Stomach (tissue), 8 donors: ENCODE measurements at regions not wholly inside any gene's neighbourhood (a gene's known extent, or its start where the extent isn't known, plus 50 kb on each side); places are given as distances from the start of the nearest gene placed in this dataset.

Experiments used
- DNase-seq, 2 donors: peaks; one replicate each; pipeline versions ENCODE4 v3.0.0 to v3.0.0-alpha.2; 2013 to 2019
- H3K27ac ChIP-seq, 5 donors: fragments of 200-600 bp in 4 of 5; sonication (generic) in 4 of 5; one replicate each; pipeline ENCODE4 v1.5.1; 2013 to 2019; ENCODE audit warnings: mild to moderate bottlenecking in 1 of 5, moderate library complexity in 1 of 5
- H3K27me3 ChIP-seq, 3 donors: fragments of 200-600 bp; sonication (generic); one replicate each; pipeline ENCODE4 v1.5.1; 2017 to 2019; ENCODE audit warnings: mixed run types in 1 of 3
- H3K36me3 ChIP-seq, 4 donors: fragments of 200-600 bp; sonication (generic); 1 replicate in 3 of 4; 2 replicates in 1 of 4; pipeline ENCODE4 v1.5.1; 2016 to 2019
- H3K4me1 ChIP-seq, 4 donors: fragments of 200-600 bp; sonication (generic); one replicate each; pipeline ENCODE4 v1.5.1; 2016 to 2019
- H3K4me3 ChIP-seq, 4 donors: fragments of 200-600 bp; sonication (generic) in 3 of 4; one replicate each; pipeline ENCODE4 v1.5.1; 2016 to 2019; ENCODE audit warnings: mild to moderate bottlenecking in 1 of 4
- H3K9me3 ChIP-seq, 4 donors: fragments of 200-600 bp; sonication (generic); one replicate each; pipeline ENCODE4 v1.5.1; 2016 to 2019
- EP300 ChIP-seq: sonication (generic); formaldehyde crosslinking; IDR thresholded peaks from one replicate; pipeline ENCODE4 v1.6.1; 2017; ENCODE audit warnings: antibody characterized with exemption
- POLR2A ChIP-seq, 4 donors: fragments of 450-650 bp; IDR thresholded peaks; one replicate each; pipeline ENCODE4 v1.6.1; 2016; ENCODE audit warnings: antibody characterized with exemption in 4 of 4, control low read depth in 2 of 4, mild to moderate bottlenecking in 1 of 4, moderate library complexity in 1 of 4
- POLR2AphosphoS5 ChIP-seq, 3 donors: sonication (generic); formaldehyde crosslinking; IDR thresholded peaks; one replicate each; pipeline ENCODE4 v1.6.1; 2016; ENCODE audit warnings: antibody characterized with exemption in 3 of 3
- WGBS, 5 donors: extraction: QIAGEN DNeasy Blood & Tissue Kit in 3 of 5; methylation state at CpG; one replicate each; pipeline versions ENCODE4 v1.1.5 to v1.1.7; 2013 to 2018; 5-methylcytosine and 5-hydroxymethylcytosine counted together
- intact Hi-C: fragments of 100-400 bp; cut with DNase I; formaldehyde crosslinking; loops from one replicate; pipeline ENCODE4 v1.15.1; 2023; ENCODE audit warnings: low total_unique reads
- TF ChIP-seq, protein P1 (sequence below), 7 experiments: fragments of 450-650 bp in 4 of 7; fragments of 200-600 bp in 3 of 7; sonication (generic) in 3 of 7; IDR thresholded peaks; one replicate each; pipeline ENCODE4 v1.5.1; 2016 to 2019; ENCODE audit warnings: antibody characterized with exemption in 7 of 7, control low read depth in 2 of 7, mild to moderate bottlenecking in 1 of 7
- donor health status: healthy with polysubstance abuse.
- donor health status: Bipolar disorder and iron deficiency.
- donor health status: healthy.

DNA sequence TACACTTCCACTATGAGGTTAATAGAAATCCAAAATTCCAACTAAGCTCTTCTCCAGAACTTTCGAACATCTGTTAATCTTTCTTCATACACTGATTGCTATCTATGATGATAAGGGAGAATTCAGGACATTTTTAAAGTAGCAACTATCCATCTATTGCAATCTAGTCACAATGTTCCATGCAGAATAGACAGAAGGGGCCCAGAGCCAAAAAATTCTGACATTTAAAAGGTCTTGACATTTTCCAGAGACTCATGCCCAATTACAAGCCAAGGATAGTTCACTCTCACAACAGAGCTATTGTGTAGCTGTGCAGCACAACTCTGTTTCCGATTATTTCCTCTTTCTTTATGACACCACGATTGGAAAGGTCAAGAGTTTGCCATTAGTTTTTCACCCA lies 999.7 kb upstream of the ALCAM start:
- Histone ChIP-seq H3K9me3 (no peaks in the 10 kb centered on the region), H3K4me1 (no peaks in the 10 kb centered on the region), H3K36me3 (no peaks in the 10 kb centered on the region), H3K27ac (no peak overlapping the region), H3K27me3 (no peaks in the 10 kb centered on the region), H3K4me3 (no peak overlapping the region)
- TF ChIP-seq POLR2A (IDR thresholded peaks at IDR 0.05) (no peak), EP300 (no peak), POLR2AphosphoS5 (IDR thresholded peaks at IDR 0.05) (no peak)
- TF ChIP-seq, protein P1, sequence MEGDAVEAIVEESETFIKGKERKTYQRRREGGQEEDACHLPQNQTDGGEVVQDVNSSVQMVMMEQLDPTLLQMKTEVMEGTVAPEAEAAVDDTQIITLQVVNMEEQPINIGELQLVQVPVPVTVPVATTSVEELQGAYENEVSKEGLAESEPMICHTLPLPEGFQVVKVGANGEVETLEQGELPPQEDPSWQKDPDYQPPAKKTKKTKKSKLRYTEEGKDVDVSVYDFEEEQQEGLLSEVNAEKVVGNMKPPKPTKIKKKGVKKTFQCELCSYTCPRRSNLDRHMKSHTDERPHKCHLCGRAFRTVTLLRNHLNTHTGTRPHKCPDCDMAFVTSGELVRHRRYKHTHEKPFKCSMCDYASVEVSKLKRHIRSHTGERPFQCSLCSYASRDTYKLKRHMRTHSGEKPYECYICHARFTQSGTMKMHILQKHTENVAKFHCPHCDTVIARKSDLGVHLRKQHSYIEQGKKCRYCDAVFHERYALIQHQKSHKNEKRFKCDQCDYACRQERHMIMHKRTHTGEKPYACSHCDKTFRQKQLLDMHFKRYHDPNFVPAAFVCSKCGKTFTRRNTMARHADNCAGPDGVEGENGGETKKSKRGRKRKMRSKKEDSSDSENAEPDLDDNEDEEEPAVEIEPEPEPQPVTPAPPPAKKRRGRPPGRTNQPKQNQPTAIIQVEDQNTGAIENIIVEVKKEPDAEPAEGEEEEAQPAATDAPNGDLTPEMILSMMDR (IDR thresholded peaks at IDR 0.05): no peak
- peak in 1 of 2 donors; percentile 44 for DNase-seq
- WGBS, 5 donors: 59 to 72% (median 67%) methylated on average over 3 of the region's 3 CpGs
- intact Hi-C loops: no loop called here

DNA sequence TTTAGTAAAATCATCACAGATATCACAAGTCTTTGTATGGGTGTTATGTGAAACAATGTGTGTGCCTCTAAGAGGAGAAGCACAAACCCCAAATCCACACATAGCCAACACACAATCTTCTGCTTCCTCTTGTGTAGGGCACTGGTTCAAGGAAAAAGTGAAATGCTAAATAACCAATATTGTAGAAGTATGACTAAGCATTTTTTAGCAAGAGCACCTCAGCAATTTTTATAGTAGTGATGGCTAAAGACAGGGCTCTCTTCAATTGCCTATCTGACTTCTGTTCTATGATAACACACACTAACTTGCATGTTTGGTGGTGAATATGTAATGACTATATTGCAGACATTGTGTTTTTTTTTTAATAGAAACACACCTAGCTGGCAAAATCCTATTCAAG lies 997.9 kb upstream of the ALCAM start:
- Histone ChIP-seq H3K36me3 (no peaks in the 10 kb centered on the region), H3K4me3 (no peak overlapping the region), H3K4me1 (no peaks in the 10 kb centered on the region), H3K27me3 (no peaks in the 10 kb centered on the region), H3K9me3 (no peaks in the 10 kb centered on the region), H3K27ac (no peak overlapping the region)
- intact Hi-C loops: no loop called here
- TF ChIP-seq, protein P1 (IDR thresholded peaks at IDR 0.05): no peak
- TF ChIP-seq POLR2A (IDR thresholded peaks at IDR 0.05) (no peak), EP300 (no peak), POLR2AphosphoS5 (IDR thresholded peaks at IDR 0.05) (no peak)
- DNase-seq: no peak

DNA sequence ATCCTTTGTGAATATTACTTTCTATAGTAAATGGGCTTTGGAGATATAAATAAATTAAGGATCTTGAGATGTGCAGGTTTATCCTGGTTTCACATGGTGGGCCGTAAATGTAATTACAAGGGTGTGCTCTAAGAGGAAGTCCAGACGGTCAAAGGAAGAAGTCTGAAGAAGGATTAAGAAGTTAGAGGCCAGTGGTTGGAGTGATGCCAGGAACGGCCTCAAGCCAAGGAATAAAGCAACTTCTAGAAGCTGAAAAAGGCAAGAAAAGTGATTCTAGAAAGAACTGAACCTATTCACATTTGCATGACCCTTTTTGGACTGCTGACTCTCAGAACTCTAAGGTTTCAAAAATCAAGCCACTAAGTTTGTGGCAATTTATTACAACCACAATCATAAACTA lies 981.3 kb upstream of the ALCAM start:
- DNase-seq: peak in 1 of 2 donors; percentile 7

DNA sequence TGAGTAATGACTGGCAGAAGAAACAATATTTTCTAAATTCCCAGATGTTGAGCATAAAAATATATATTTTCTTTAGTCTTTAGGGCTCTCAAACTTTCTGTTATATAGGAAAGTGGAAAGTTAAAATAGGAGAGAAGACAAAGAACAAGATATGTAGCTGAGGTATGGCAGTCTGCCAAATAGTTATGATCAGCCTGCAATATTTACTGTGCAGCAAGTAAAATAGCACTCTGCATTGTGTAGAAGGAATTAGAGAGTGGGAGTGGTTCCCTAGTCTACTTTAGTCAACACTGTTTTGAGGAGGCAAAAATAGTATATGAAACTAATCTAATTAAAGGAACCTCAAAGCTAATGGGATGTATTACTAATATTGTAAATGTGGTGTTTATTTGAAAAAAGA lies 978.1 kb upstream of the ALCAM start:
- intact Hi-C loops: no loop called here
- peak in 1 of 2 donors; percentile 63 for DNase-seq
- H3K4me3 ChIP-seq: no peak overlapping the region
- no peaks in the 10 kb centered on the region for H3K9me3 ChIP-seq
- no peak overlapping the region for H3K27ac ChIP-seq
- TF ChIP-seq POLR2AphosphoS5 (IDR thresholded peaks at IDR 0.05): no peak
- TF ChIP-seq, protein P1 (IDR thresholded peaks at IDR 0.05): no peak
- TF ChIP-seq EP300: no peak
- no peak for TF ChIP-seq POLR2A (IDR thresholded peaks at IDR 0.05)
- no peaks in the 10 kb centered on the region for H3K27me3 ChIP-seq
- H3K4me1 ChIP-seq: no peaks in the 10 kb centered on the region
- H3K36me3 ChIP-seq: no peaks in the 10 kb centered on the region

More for the DNA sequence above, 981.3 kb upstream of the ALCAM start:
- no peak overlapping the region for H3K4me3 ChIP-seq
- no peaks in the 10 kb centered on the region for H3K9me3 ChIP-seq
- no peak for TF ChIP-seq POLR2A (IDR thresholded peaks at IDR 0.05)
- H3K27ac ChIP-seq: no peak overlapping the region
- WGBS, 5 donors: 37 to 56% (median 55%) methylated on average over 3 of the region's 3 CpGs
- H3K4me1 ChIP-seq: no peaks in the 10 kb centered on the region
- H3K36me3 ChIP-seq: no peaks in the 10 kb centered on the region
- H3K27me3 ChIP-seq: no peaks in the 10 kb centered on the region
- intact Hi-C loops: no loop called here

DNA sequence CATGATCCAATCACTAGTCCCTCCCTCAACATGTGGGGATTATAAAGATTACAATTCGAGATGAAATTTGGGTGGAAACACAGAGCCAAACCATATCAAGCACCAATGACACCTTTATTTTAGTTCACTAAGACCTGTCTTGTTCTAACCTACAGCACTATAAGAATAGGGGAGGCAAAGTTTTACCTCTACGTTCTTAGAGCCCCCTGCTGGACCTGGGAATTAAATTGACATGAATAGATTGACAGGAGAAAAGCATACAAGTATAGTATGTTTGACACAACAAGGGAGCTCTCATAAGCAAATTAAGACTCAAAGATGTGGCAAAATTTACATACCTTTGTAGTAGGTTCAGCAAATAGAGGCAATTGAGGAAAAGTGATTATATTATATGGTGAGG lies 974.4 kb upstream of the ALCAM start:
- no peaks in the 10 kb centered on the region for H3K9me3 ChIP-seq
- no peaks in the 10 kb centered on the region for H3K4me1 ChIP-seq
- TF ChIP-seq EP300 (no peak), POLR2AphosphoS5 (IDR thresholded peaks at IDR 0.05) (no peak), POLR2A (IDR thresholded peaks at IDR 0.05) (no peak)
- TF ChIP-seq, protein P1 (IDR thresholded peaks at IDR 0.05): no peak
- H3K27me3 ChIP-seq: no peaks in the 10 kb centered on the region
- 50 to 76% (median 54%) methylated on average over 2 of the region's 2 CpGs for WGBS, 5 donors
- intact Hi-C loops: no loop called here
- no peak overlapping the region for H3K27ac ChIP-seq
- H3K36me3 ChIP-seq: no peaks in the 10 kb centered on the region
- no peak for DNase-seq
- H3K4me3 ChIP-seq: no peak overlapping the region
